KG1 (cell line): ENCODE measurements at regions not wholly inside any gene's neighbourhood (a gene's known extent, or its start where the extent isn't known, plus 50 kb on each side); places are given as distances from the start of the nearest gene placed in this dataset.

ENCODE experiments used
- DNase-seq: peaks from one replicate; lab custom pipeline; 2025; lab: John Stamatoyannopoulos, UW

- DNase-seq: no peak
Measured at GRCh38 chr2:146295080-146295670, 1549.7 kb upstream of the ACVR2A start.

GRCh38 chr2:146287281-146287680, 1557.5 kb upstream of the ACVR2A start:
- no peak for DNase-seq

- no peak for DNase-seq
Measured at GRCh38 chr2:146278881-146279280, 1565.9 kb upstream of the ACVR2A start.

- no peak for DNase-seq
Measured at GRCh38 chr2:146271131-146271831, 1573.5 kb upstream of the ACVR2A start.

GRCh38 chr2:146270618-146271017, 1574.2 kb upstream of the ACVR2A start:
- DNase-seq: no peak

GRCh38 chr2:146267093-146267492, 1577.7 kb upstream of the ACVR2A start:
- DNase-seq: no peak

GRCh38 chr2:146265656-146266055, 1579.2 kb upstream of the ACVR2A start:
- no peak for DNase-seq

- no peak for DNase-seq
Measured at GRCh38 chr2:146262606-146263005, 1582.2 kb upstream of the ACVR2A start.

GRCh38 chr2:146260551-146260950, 1584.3 kb upstream of the ACVR2A start:
- no peak for DNase-seq

GRCh38 chr2:146259816-146260215, 1585.0 kb upstream of the ACVR2A start:
- no peak for DNase-seq

- DNase-seq: no peak
Measured at GRCh38 chr2:146258071-146258470, 1586.8 kb upstream of the ACVR2A start.

GRCh38 chr2:146252119-146252518, 1592.7 kb upstream of the ACVR2A start:
- DNase-seq: no peak

GRCh38 chr2:146251328-146251727, 1593.5 kb upstream of the ACVR2A start:
- no peak for DNase-seq

GRCh38 chr2:146246736-146247523, 1597.9 kb upstream of the ACVR2A start:
- DNase-seq: no peak

GRCh38 chr2:146246002-146246735, 1598.7 kb upstream of the ACVR2A start:
- no peak for DNase-seq

GRCh38 chr2:146244830-146245229, 1600.0 kb upstream of the ACVR2A start:
- DNase-seq: no peak

- DNase-seq: no peak
Measured at GRCh38 chr2:146244131-146244530, 1600.7 kb upstream of the ACVR2A start.

GRCh38 chr2:146241023-146241422, 1603.8 kb upstream of the ACVR2A start:
- DNase-seq: no peak

- DNase-seq: no peak
Measured at GRCh38 chr2:146240391-146240790, 1604.4 kb upstream of the ACVR2A start.

- DNase-seq: no peak
Measured at GRCh38 chr2:146239392-146240135, 1605.3 kb upstream of the ACVR2A start.

- no peak for DNase-seq
Measured at GRCh38 chr2:146238254-146238966, 1606.4 kb upstream of the ACVR2A start.
